K562 (cell line): ENCODE measurements at regions not wholly inside any gene's neighbourhood (a gene's known extent, or its start where the extent isn't known, plus 50 kb on each side); places are given as distances from the start of the nearest gene placed in this dataset.

Experiments
- ATAC-seq: fragments of 200-7000 bp; cut with Tn5 transposase; 3 replicates; pipeline ENCODE4 v1.9.1; 2020; ENCODE audit warnings: moderate library complexity
- BruUV-seq: library from RNA; stranded (reverse); fragments of 400-500 nt; replicated peaks from 2 replicates; lab custom pipeline; 2021; lab: Mats Ljungman, UMichigan
- CTCF ChIA-PET: fragments of 300-600 bp; formaldehyde crosslinking; extraction: SDS; loops from one replicate; lab custom pipeline; 2021; ENCODE audit warnings: low intra/inter-chr PET ratio; lab: Yijun Ruan, JAX
- POLR2A ChIA-PET: fragments of 300-600, 350-650 bp; sonication (Branson Sonifier 250); formaldehyde crosslinking; extraction: SDS; loops from one replicate; lab custom pipeline; 2021; ENCODE audit warnings: antibody characterized with exemption, inconsistent platforms; lab: Yijun Ruan, JAX
- DNase-seq, 4 experiments: peaks; one replicate each; pipeline versions ENCODE4 v3.0.0 to v3.0.0-alpha.2; 2011 to 2018; ENCODE audit warnings: low spot score in 3 of 4, mixed read lengths in 3 of 4; ENCODE audit errors: extremely low read depth in 1 of 4
- FAIRE-seq: peaks from 2 replicates; lab custom pipeline; 2011; peaks lifted over from hg19 to GRCh38; lab: Jason Lieb, UNC
- H2AFZ ChIP-seq: 2 replicates; pipeline ENCODE4 v1.6.0; 2011; ENCODE audit warnings: low read depth, low read length, control low read depth, inconsistent platforms
- H3K27ac ChIP-seq: fragments of 200-600 bp; 3 replicates; pipeline ENCODE4 v1.8.0; 2011; ENCODE audit warnings: low read depth, mild to moderate bottlenecking, control low read depth, inconsistent platforms, low read length, moderate library complexity, mixed read lengths; ENCODE audit errors: extremely low read depth
- H3K27me3 ChIP-seq, 2 experiments: fragments of 300-600 bp in 1 of 2; 2 replicates in 1 of 2; 3 replicates in 1 of 2; pipeline versions ENCODE4 v1.6.0 to v1.8.0; 2011; ENCODE audit warnings: inconsistent platforms in 2 of 2, low read length in 2 of 2, mild to moderate bottlenecking in 1 of 2, mixed read lengths in 1 of 2, moderate library complexity in 1 of 2; ENCODE audit not compliant: control insufficient read depth in 2 of 2, insufficient read depth in 2 of 2
- H3K36me3 ChIP-seq: fragments of 300-600 bp; 3 replicates; pipeline ENCODE4 v1.8.0; 2011; ENCODE audit warnings: mild to moderate bottlenecking, low read length, inconsistent platforms; ENCODE audit not compliant: control insufficient read depth, insufficient read depth
- H3K4me1 ChIP-seq, 2 experiments: fragments of 200-600 bp in 1 of 2; replicated peaks in 1 of 2; 2 replicates in 1 of 2; 3 replicates in 1 of 2; pipeline versions ENCODE4 v1.5.1 to v1.8.0; 2011; ENCODE audit warnings: inconsistent platforms in 2 of 2, low read length in 2 of 2, mild to moderate bottlenecking in 1 of 2, mixed read lengths in 1 of 2, moderate library complexity in 1 of 2; ENCODE audit not compliant: control insufficient read depth in 2 of 2, insufficient read depth in 2 of 2
- H3K4me2 ChIP-seq: 2 replicates; pipeline ENCODE4 v1.6.1; 2011; ENCODE audit warnings: low read length, control low read depth, inconsistent platforms, mixed read lengths; ENCODE audit not compliant: insufficient read depth
- H3K4me3 ChIP-seq: fragments of 200-600 bp; sonication (generic), shearing (Covaris generic); 2 replicates; pipeline ENCODE4 v1.5.1; 2016; ENCODE audit warnings: control low read depth, inconsistent platforms
- H3K79me2 ChIP-seq: fragments of 200-600 bp; 3 replicates; pipeline ENCODE4 v1.8.0; 2011; ENCODE audit warnings: low read length, inconsistent platforms; ENCODE audit not compliant: control insufficient read depth, insufficient read depth
- H3K9ac ChIP-seq, 2 experiments: 2 replicates each; pipeline versions ENCODE4 v1.6.0 to v1.6.1; 2011; ENCODE audit warnings: low read depth in 2 of 2, low read length in 2 of 2, control low read depth in 1 of 2, inconsistent platforms in 1 of 2, mild to moderate bottlenecking in 1 of 2, mixed read lengths in 1 of 2; ENCODE audit not compliant: insufficient read depth in 1 of 2
- H3K9me1 ChIP-seq: one replicate; pipeline ENCODE4 v1.6.0; 2011; ENCODE audit warnings: inconsistent platforms, mild to moderate bottlenecking, low read length, moderate library complexity; ENCODE audit not compliant: control insufficient read depth, insufficient read depth
- H3K9me3 ChIP-seq: replicated peaks from 2 replicates; pipeline ENCODE4 v1.5.1; 2011; ENCODE audit warnings: low read depth, low read length, inconsistent platforms; ENCODE audit not compliant: control insufficient read depth, insufficient read depth
- H4K20me1 ChIP-seq: replicated peaks from 2 replicates; pipeline ENCODE4 v1.6.1; 2011; ENCODE audit warnings: low read length, inconsistent platforms, mixed read lengths; ENCODE audit not compliant: control insufficient read depth, insufficient read depth
- CREM ChIP-seq: IDR thresholded peaks from 2 replicates; pipeline ENCODE4 v1.6.1; 2014; ENCODE audit warnings: antibody characterized with exemption, low read depth
- ILF3 ChIP-seq: fragments of 450-650 bp; IDR thresholded peaks from 2 replicates; pipeline ENCODE4 v1.6.1; 2018; ENCODE audit warnings: antibody characterized with exemption, mild to moderate bottlenecking, moderate library complexity, borderline replicate concordance
- JUNB ChIP-seq: fragments of 450-650 bp; formaldehyde crosslinking; conservative IDR thresholded peaks from 2 replicates; pipeline ENCODE4 v1.4.0; 2020; ENCODE audit warnings: mild to moderate bottlenecking
- PHB ChIP-seq: fragments of 250-450 bp; sonication (Bioruptor Pico); IDR thresholded peaks from 2 replicates; pipeline ENCODE4 v1.5.0; 2021
- PHTF2 ChIP-seq: fragments of 250-450 bp; sonication (Bioruptor Pico); IDR thresholded peaks from 2 replicates; pipeline ENCODE4 v1.5.0; 2021; ENCODE audit warnings: mild to moderate bottlenecking
- PRDM10 ChIP-seq: fragments of 450-650 bp; IDR thresholded peaks from 2 replicates; pipeline ENCODE4 v1.6.1; 2018; ENCODE audit not compliant: partially characterized antibody
- PTRF ChIP-seq: fragments of 450-650 bp; IDR thresholded peaks from 2 replicates; pipeline ENCODE4 v1.6.1; 2016; ENCODE audit warnings: mild to moderate bottlenecking, missing genetic modification characterization, missing compliant biosample characterization
- SIX5 ChIP-seq, 2 experiments: IDR thresholded peaks; 2 replicates each; pipeline ENCODE4 v1.6.1; 2011; ENCODE audit warnings: low read length in 2 of 2, borderline replicate concordance in 1 of 2, low read depth in 1 of 2, mild to moderate bottlenecking in 1 of 2, moderate library complexity in 1 of 2; ENCODE audit not compliant: insufficient read depth in 1 of 2
- SMARCA4 ChIP-seq: fragments of 450-650 bp; IDR thresholded peaks from 2 replicates; pipeline ENCODE4 v1.6.1; 2016
- TAF1 ChIP-seq: IDR thresholded peaks from 2 replicates; pipeline ENCODE4 v1.6.1; 2011; ENCODE audit warnings: mild to moderate bottlenecking, low read length, moderate library complexity; ENCODE audit not compliant: insufficient read depth, control insufficient read depth, severe bottlenecking; ENCODE audit errors: extremely low read depth
- TBL1XR1 ChIP-seq, 2 experiments: IDR thresholded peaks; 2 replicates each; pipeline ENCODE4 v1.6.1; 2012; ENCODE audit warnings: improper control_type of control experiment in 2 of 2, low read length in 2 of 2, mild to moderate bottlenecking in 1 of 2
- ZBTB1 ChIP-seq: sonication (generic); formaldehyde crosslinking; IDR thresholded peaks from 2 replicates; pipeline ENCODE4 v1.8.1; 2023; ENCODE audit warnings: missing genetic modification reagents, low read depth, mild to moderate bottlenecking, borderline replicate concordance
- ZNF507 ChIP-seq: conservative IDR thresholded peaks from 2 replicates; pipeline ENCODE4 v1.6.1; 2017; ENCODE audit warnings: missing genetic modification characterization, missing compliant biosample characterization
- WGBS: fragments of 100-300 bp; shearing (Covaris generic); methylation state at CpG from one replicate; pipeline ENCODE4 v1.1.6; 2016; ENCODE audit warnings: low coverage, mixed read lengths; ENCODE audit not compliant: insufficient coverage; ENCODE audit errors: missing lambda C conversion rate; 5-methylcytosine and 5-hydroxymethylcytosine counted together
- in situ Hi-C: fragments of 300-500 bp; cut with MboI; formaldehyde crosslinking; loops from 4 replicates; pipeline ENCODE4 v1.15.0; 2018; ENCODE audit warnings: inconsistent platforms, mixed read lengths
- intact Hi-C: fragments of 100-400 bp; cut with micrococcal nuclease; formaldehyde crosslinking; loops from 2 replicates; pipeline ENCODE4 v1.14.2; 2022

- FAIRE-seq (no peak), ATAC-seq (no peak), DNase-seq (no peak)
- ChIA-PET POLR2A (interaction anchor here (0.6 kb wide), 1 partner anchor 374 kb away, joined by 3 read pairs; no protein-coding TSS in a partner anchor), CTCF (no interaction called here)
- Histone ChIP-seq H3K4me2 (no peak overlapping the region), H3K4me3 (no peak overlapping the region), H3K4me1 (no peaks in the 10 kb centered on the region), H3K9me1 (no peaks in the 10 kb centered on the region), H3K27me3 (no peaks in the 10 kb centered on the region), H2AFZ (no peak overlapping the region), H4K20me1 (no peaks in the 10 kb centered on the region), H3K36me3 (no peaks in the 10 kb centered on the region), H3K79me2 (no peaks in the 10 kb centered on the region), H3K9ac (no peak overlapping the region), H3K9me3 (no peaks in the 10 kb centered on the region), H3K27ac (no peak overlapping the region)
- intact Hi-C loops, result no loop called here
- TF ChIP-seq PHB (CRISPR knock-in tag) (no peak), CREM (no peak), TBL1XR1 (IDR thresholded peaks at IDR 0.05; ENCODE audit: low read length in 2 of 2) (no peak), TAF1 (no peak), ILF3 (no peak), PHTF2 (CRISPR knock-in tag) (no peak)
- in situ Hi-C loops, result no loop called here
- no TSS peak for BruUV-seq
- WGBS, result 0% methylated on average over 2 of the region's 2 CpGs
Observed at GRCh38 chr16:63896383-63897109, 1225.3 kb downstream of the CDH11 start.

GRCh38 chr16:63890723-63891122 lies 1231.1 kb downstream of the CDH11 start:
- in situ Hi-C loops (no loop called here), intact Hi-C loops (no loop called here)
- Histone ChIP-seq H3K9me1 (no peaks in the 10 kb centered on the region), H3K36me3 (no peaks in the 10 kb centered on the region), H3K79me2 (no peaks in the 10 kb centered on the region), H4K20me1 (no peaks in the 10 kb centered on the region), H3K4me2 (no peak overlapping the region), H3K4me3 (no peak overlapping the region), H3K9me3 (no peaks in the 10 kb centered on the region), H3K27me3 (no peaks in the 10 kb centered on the region), H3K27ac (no peak overlapping the region), H3K9ac (no peak overlapping the region), H3K4me1 (no peaks in the 10 kb centered on the region), H2AFZ (no peak overlapping the region)
- ATAC-seq (no peak), FAIRE-seq (no peak), DNase-seq (no peak)
- BruUV-seq, result no TSS peak
- POLR2A ChIA-PET, result no interaction called here
- CTCF ChIA-PET, result no interaction called here
- no peak for TF ChIP-seq ZBTB1 (CRISPR knock-in tag)
- TF ChIP-seq PRDM10, result no peak
- no peak for TF ChIP-seq ZNF507 (tag)
- no peak for TF ChIP-seq SMARCA4
- TF ChIP-seq PTRF, result no peak
- TF ChIP-seq SIX5 (IDR thresholded peaks at IDR 0.05; ENCODE audit: borderline replicate concordance in 1 of 2, insufficient read depth in 1 of 2, low read depth in 1 of 2, low read length in 2 of 2), result no peak
- no peak for TF ChIP-seq JUNB (CRISPR knock-in tag)
